CD4-positive, alpha-beta memory T cell (primary cell): ENCODE measurements at regions not wholly inside any gene's neighbourhood (a gene's known extent, or its start where the extent isn't known, plus 50 kb on each side); places are given as distances from the start of the nearest gene placed in this dataset.
A peak's percentile ranks its signal among the peaks of the same experiment; 100 is the strongest.
"Not testable (repeated sequence)": the region's sequence is repeated elsewhere in the genome, so short reads cannot be mapped to it uniquely, and the experiment has no call there.

Experiments used
- CTCF ChIA-PET: fragments of 350-600 bp; sonication (Branson Sonifier 250); formaldehyde crosslinking; loops from one replicate; lab custom pipeline; 2021; ENCODE audit warnings: inconsistent platforms; ENCODE audit not compliant: partially characterized antibody; lab: Charles Lee
- POLR2A ChIA-PET: fragments of 350-600 bp; sonication (Branson Sonifier 250); formaldehyde crosslinking; loops from one replicate; lab custom pipeline; 2021; ENCODE audit not compliant: partially characterized antibody; lab: Charles Lee
- DNase-seq, 5 donors: peaks; one replicate each; pipeline versions ENCODE4 v3.0.0 to v3.0.0-alpha.2; 2020 to 2022; ENCODE audit warnings: mixed read lengths in 1 of 5
- H3K27ac ChIP-seq: one replicate; pipeline ENCODE4 v1.7.0; 2013; ENCODE audit warnings: low read depth, low read length
- H3K27me3 ChIP-seq: 2 replicates; pipeline ENCODE4 v1.7.0; 2013; ENCODE audit warnings: mild to moderate bottlenecking, low read length, moderate library complexity; ENCODE audit not compliant: insufficient read depth
- H3K36me3 ChIP-seq: 2 replicates; pipeline ENCODE4 v1.7.0; 2013; ENCODE audit warnings: mild to moderate bottlenecking, low read length, moderate library complexity; ENCODE audit not compliant: insufficient read depth
- H3K4me1 ChIP-seq: 2 replicates; pipeline ENCODE4 v1.7.0; 2013; ENCODE audit warnings: mild to moderate bottlenecking, low read length, moderate library complexity; ENCODE audit not compliant: insufficient read depth
- H3K4me3 ChIP-seq, 2 donors: one replicate each; pipeline ENCODE4 v1.7.0; 2013; ENCODE audit warnings: low read length in 2 of 2, mild to moderate bottlenecking in 1 of 2
- H3K9me3 ChIP-seq, 2 donors: one replicate each; pipeline ENCODE4 v1.7.0; 2013; ENCODE audit warnings: low read length in 2 of 2, control low read depth in 1 of 2; ENCODE audit not compliant: control insufficient read depth in 1 of 2
- H3K27ac Mint-ChIP-seq, 7 donors: one replicate each; pipeline ENCODE4 v1.8.0; 2020 to 2021; ENCODE audit warnings: mixed read lengths in 7 of 7, mild to moderate bottlenecking in 6 of 7, inconsistent platforms in 3 of 7, moderate library complexity in 3 of 7
- H3K27me3 Mint-ChIP-seq, 2 donors: one replicate each; pipeline ENCODE4 v1.8.0; 2020 to 2021; ENCODE audit warnings: mixed read lengths in 2 of 2
- H3K36me3 Mint-ChIP-seq, 2 donors: one replicate each; pipeline ENCODE4 v1.8.0; 2020 to 2021; ENCODE audit warnings: mixed read lengths in 2 of 2, inconsistent platforms in 1 of 2, mild to moderate bottlenecking in 1 of 2
- H3K4me1 Mint-ChIP-seq, 4 donors: one replicate each; pipeline ENCODE4 v1.8.0; 2020 to 2021; ENCODE audit warnings: mixed read lengths in 4 of 4, mild to moderate bottlenecking in 1 of 4
- H3K4me3 Mint-ChIP-seq, 8 donors: one replicate each; pipeline ENCODE4 v1.8.0; 2020 to 2021; ENCODE audit warnings: mixed read lengths in 8 of 8, mild to moderate bottlenecking in 7 of 8, moderate library complexity in 6 of 8, inconsistent platforms in 3 of 8
- H3K9me3 Mint-ChIP-seq, 8 donors: one replicate each; pipeline ENCODE4 v1.8.0; 2020 to 2021; ENCODE audit warnings: mixed read lengths in 8 of 8, mild to moderate bottlenecking in 5 of 8, inconsistent platforms in 3 of 8, moderate library complexity in 1 of 8
- intact Hi-C: fragments of 100-400 bp; cut with micrococcal nuclease; formaldehyde crosslinking; loops from one replicate; pipeline ENCODE4 v1.15.1; 2023

GRCh38 chr15:34514251-34514670 lies 69.2 kb downstream of the GOLGA8B start:
- H3K27me3 ChIP-seq: peaks cover 8% of the 10 kb centered on the region

DNA sequence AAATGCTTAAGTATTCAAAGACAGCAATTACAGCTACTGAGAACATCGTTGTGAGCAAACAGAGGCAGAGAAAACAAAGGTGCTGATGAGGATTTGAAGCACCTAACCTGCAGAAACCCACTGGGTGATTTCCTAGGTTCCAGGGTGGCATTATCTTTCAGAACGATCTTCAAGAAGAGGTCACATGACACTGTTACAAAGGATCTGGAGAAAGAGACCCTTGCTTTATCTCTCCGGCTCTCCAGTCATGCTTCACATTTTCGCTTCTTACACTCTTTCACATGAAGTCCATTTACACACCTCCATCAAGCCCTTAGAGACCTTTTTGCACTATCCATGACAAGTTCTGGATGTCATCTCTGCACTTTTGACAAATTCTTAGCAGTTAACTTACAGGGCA lies 70.8 kb downstream of the GOLGA8B start:
- H3K4me3 Mint-ChIP-seq: peak overlapping the region in 3 of 8 donors; percentile 60 to 77 (median 64)
- POLR2A ChIA-PET: no interaction called here
- peaks cover 8% of the 10 kb centered on the region for H3K27me3 ChIP-seq

More at GRCh38 chr15:34514251-34514670, 69.2 kb downstream of the GOLGA8B start:
- no peak for DNase-seq
- Mint-ChIP-seq H3K4me1 (peaks cover 0 to 19% (median under 1%) of the 10 kb centered on the region in 4 donors), H3K9me3 (peaks cover 0 to 7% (median 0%) of the 10 kb centered on the region in 8 donors), H3K4me3 (peak overlapping the region in 7 of 8 donors; percentile 54 to 96 (median 77)), H3K36me3 (no peaks in the 10 kb centered on the region), H3K27ac (no peak overlapping the region), H3K27me3 (peaks cover 15 to 21% of the 10 kb centered on the region in 2 donors)
- H3K36me3 ChIP-seq: no peaks in the 10 kb centered on the region
- peak overlapping the region in 1 of 2 donors; percentile 47 for H3K4me3 ChIP-seq
- ChIA-PET POLR2A (no interaction called here), CTCF (no interaction called here)
- peaks cover 15% of the 10 kb centered on the region for H3K4me1 ChIP-seq
- no peaks in the 10 kb centered on the region for H3K9me3 ChIP-seq
- H3K27ac ChIP-seq: no peak overlapping the region
- intact Hi-C loops: no loop called here

GRCh38 chr15:34501131-34501530 lies 63.5 kb upstream of the GOLGA8A start:
- no peak overlapping the region for H3K27ac ChIP-seq
- intact Hi-C loops: no loop called here
- H3K27me3 ChIP-seq: no peaks in the 10 kb centered on the region
- POLR2A ChIA-PET: no interaction called here
- H3K9me3 ChIP-seq: no peaks in the 10 kb centered on the region
- no peaks in the 10 kb centered on the region for H3K36me3 ChIP-seq
- Mint-ChIP-seq H3K27ac (no peak overlapping the region), H3K4me1 (peaks cover 0 to 4% (median 0%) of the 10 kb centered on the region in 4 donors), H3K9me3 (no peaks in the 10 kb centered on the region), H3K27me3 (peaks cover 10 to 22% of the 10 kb centered on the region in 2 donors), H3K36me3 (no peaks in the 10 kb centered on the region), H3K4me3 (no peak overlapping the region)
- CTCF ChIA-PET: no interaction called here
- DNase-seq: no peak
- H3K4me1 ChIP-seq: no peaks in the 10 kb centered on the region
- no peak overlapping the region for H3K4me3 ChIP-seq

More for the DNA sequence above, 70.8 kb downstream of the GOLGA8B start:
- Histone ChIP-seq H3K4me1 (peaks cover 15% of the 10 kb centered on the region), H3K36me3 (no peaks in the 10 kb centered on the region), H3K4me3 (no peak overlapping the region), H3K27ac (no peak overlapping the region), H3K9me3 (no peaks in the 10 kb centered on the region)
- no peak for DNase-seq
- peaks cover 15 to 21% of the 10 kb centered on the region in 2 donors for H3K27me3 Mint-ChIP-seq
- CTCF ChIA-PET: no interaction called here
- H3K27ac Mint-ChIP-seq: no peak overlapping the region
- H3K4me1 Mint-ChIP-seq: peaks cover 0 to 19% (median under 1%) of the 10 kb centered on the region in 4 donors
- peaks cover 0 to 7% (median 0%) of the 10 kb centered on the region in 8 donors for H3K9me3 Mint-ChIP-seq
- intact Hi-C loops: no loop called here
- no peaks in the 10 kb centered on the region for H3K36me3 Mint-ChIP-seq

- Mint-ChIP-seq H3K27ac (no peak overlapping the region), H3K27me3 (peaks cover 20 to 29% of the 10 kb centered on the region in 2 donors), H3K36me3 (peaks cover 0 to 4% of the 10 kb centered on the region in 2 donors), H3K4me1 (peaks cover 0 to 12% (median 0%) of the 10 kb centered on the region in 4 donors), H3K4me3 (no peak overlapping the region), H3K9me3 (peaks cover 0 to 5% (median 2%) of the 10 kb centered on the region in 8 donors)
- Histone ChIP-seq H3K4me1 (no peaks in the 10 kb centered on the region), H3K4me3 (no peak overlapping the region), H3K27ac (no peak overlapping the region), H3K9me3 (no peaks in the 10 kb centered on the region), H3K27me3 (peaks cover 6% of the 10 kb centered on the region), H3K36me3 (no peaks in the 10 kb centered on the region)
- ChIA-PET POLR2A (no interaction called here), CTCF (no interaction called here)
- DNase-seq: no peak
- intact Hi-C loops: no loop called here
Measured at GRCh38 chr15:34496207-34496995, 58.8 kb upstream of the GOLGA8A start.

GRCh38 chr15:34495707-34496106 lies 58.1 kb upstream of the GOLGA8A start:
- intact Hi-C loops, H3K4me1 ChIP-seq, H3K36me3 ChIP-seq, H3K36me3 Mint-ChIP-seq, H3K9me3 ChIP-seq, H3K27ac ChIP-seq, DNase-seq, CTCF ChIA-PET, H3K27ac Mint-ChIP-seq, H3K4me3 ChIP-seq, POLR2A ChIA-PET: not testable (repeated sequence)
- H3K4me3 Mint-ChIP-seq: peak overlapping the region in 3 of 8 donors; percentile 27 to 58 (median 52)
- peaks cover 0 to 13% (median 0%) of the 10 kb centered on the region in 4 donors for H3K4me1 Mint-ChIP-seq
- H3K9me3 Mint-ChIP-seq: peaks cover 0 to 12% (median 9%) of the 10 kb centered on the region in 8 donors
- H3K27me3 ChIP-seq: peaks cover 13% of the 10 kb centered on the region
- peaks cover 26 to 29% of the 10 kb centered on the region in 2 donors for H3K27me3 Mint-ChIP-seq

GRCh38 chr15:34494084-34494399 lies 56.4 kb upstream of the GOLGA8A start:
- Histone ChIP-seq H3K4me3 (no peak overlapping the region), H3K36me3 (no peaks in the 10 kb centered on the region), H3K27ac (no peak overlapping the region), H3K4me1 (no peaks in the 10 kb centered on the region), H3K27me3 (peaks cover 21% of the 10 kb centered on the region), H3K9me3 (no peaks in the 10 kb centered on the region)
- no peak for DNase-seq
- H3K27me3 Mint-ChIP-seq: peaks cover 23 to 31% of the 10 kb centered on the region in 2 donors
- peaks cover 0 to 18% (median 10%) of the 10 kb centered on the region in 8 donors for H3K9me3 Mint-ChIP-seq
- peaks cover 0 to 4% of the 10 kb centered on the region in 2 donors for H3K36me3 Mint-ChIP-seq
- no peak overlapping the region for H3K4me3 Mint-ChIP-seq
- ChIA-PET POLR2A (no interaction called here), CTCF (no interaction called here)
- H3K4me1 Mint-ChIP-seq: peaks cover 0 to 16% (median 0%) of the 10 kb centered on the region in 4 donors
- intact Hi-C loops: no loop called here
- H3K27ac Mint-ChIP-seq: no peak overlapping the region

DNA sequence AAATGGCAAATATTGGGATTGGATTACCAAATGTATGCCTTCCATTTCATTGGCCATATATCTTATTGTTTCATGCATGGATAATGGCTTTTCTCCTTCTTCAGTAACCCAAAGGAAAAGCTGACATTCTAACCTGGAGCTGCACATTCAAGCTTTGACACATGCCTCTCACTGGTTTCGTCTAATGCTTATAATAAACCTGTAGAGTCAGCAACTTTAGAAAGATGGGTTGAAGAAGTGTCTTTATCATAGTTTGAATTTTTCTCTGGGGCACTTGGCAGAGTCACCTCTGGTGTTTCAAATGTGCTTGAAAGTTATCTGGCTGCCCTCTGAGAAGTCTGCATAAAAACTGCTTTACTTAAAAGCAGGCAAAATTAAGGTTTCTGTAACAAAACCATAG lies 55.4 kb upstream of the GOLGA8A start:
- Mint-ChIP-seq H3K36me3 (peaks cover 0 to 4% of the 10 kb centered on the region in 2 donors), H3K9me3 (peaks cover 0 to 20% (median 10%) of the 10 kb centered on the region in 8 donors), H3K27me3 (peaks cover 20 to 28% of the 10 kb centered on the region in 2 donors), H3K27ac (no peak overlapping the region), H3K4me3 (no peak overlapping the region), H3K4me1 (peaks cover 0 to 16% (median 0%) of the 10 kb centered on the region in 4 donors)
- Histone ChIP-seq H3K4me3 (no peak overlapping the region), H3K4me1 (no peaks in the 10 kb centered on the region), H3K27ac (no peak overlapping the region), H3K36me3 (no peaks in the 10 kb centered on the region), H3K9me3 (no peaks in the 10 kb centered on the region), H3K27me3 (peaks cover 26% of the 10 kb centered on the region)
- intact Hi-C loops: no loop called here
- no peak for DNase-seq
- ChIA-PET CTCF (no interaction called here), POLR2A (no interaction called here)
